ENCODE measurements at regions not wholly inside any gene's neighbourhood (a gene's known extent, or its start where the extent isn't known, plus 50 kb on each side); places are given as distances from the start of the nearest gene placed in this dataset.

GRCh38 chr12:111108726-111109125 lies 188.3 kb upstream of the MYL2 start:
- no peaks in the 10 kb centered on the region for H3K79me2 ChIP-seq
- TF ChIP-seq, protein P1, sequence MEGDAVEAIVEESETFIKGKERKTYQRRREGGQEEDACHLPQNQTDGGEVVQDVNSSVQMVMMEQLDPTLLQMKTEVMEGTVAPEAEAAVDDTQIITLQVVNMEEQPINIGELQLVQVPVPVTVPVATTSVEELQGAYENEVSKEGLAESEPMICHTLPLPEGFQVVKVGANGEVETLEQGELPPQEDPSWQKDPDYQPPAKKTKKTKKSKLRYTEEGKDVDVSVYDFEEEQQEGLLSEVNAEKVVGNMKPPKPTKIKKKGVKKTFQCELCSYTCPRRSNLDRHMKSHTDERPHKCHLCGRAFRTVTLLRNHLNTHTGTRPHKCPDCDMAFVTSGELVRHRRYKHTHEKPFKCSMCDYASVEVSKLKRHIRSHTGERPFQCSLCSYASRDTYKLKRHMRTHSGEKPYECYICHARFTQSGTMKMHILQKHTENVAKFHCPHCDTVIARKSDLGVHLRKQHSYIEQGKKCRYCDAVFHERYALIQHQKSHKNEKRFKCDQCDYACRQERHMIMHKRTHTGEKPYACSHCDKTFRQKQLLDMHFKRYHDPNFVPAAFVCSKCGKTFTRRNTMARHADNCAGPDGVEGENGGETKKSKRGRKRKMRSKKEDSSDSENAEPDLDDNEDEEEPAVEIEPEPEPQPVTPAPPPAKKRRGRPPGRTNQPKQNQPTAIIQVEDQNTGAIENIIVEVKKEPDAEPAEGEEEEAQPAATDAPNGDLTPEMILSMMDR (IDR thresholded peaks at IDR 0.05) = no peak
- no peaks in the 10 kb centered on the region for H3K9me3 ChIP-seq (ENCODE audit: control insufficient read depth, low read length)
- no peaks in the 10 kb centered on the region for H3K36me3 ChIP-seq (ENCODE audit: control insufficient read depth, insufficient read depth, low read length)
- H3K4me3 ChIP-seq (ENCODE audit: low read depth, low read length) = no peak overlapping the region
- no peaks in the 10 kb centered on the region for H3K27me3 ChIP-seq (ENCODE audit: control insufficient read depth, insufficient read depth, low read length)
- H2AFZ ChIP-seq = no peak overlapping the region
- H3K4me2 ChIP-seq (ENCODE audit: low read length) = no peak overlapping the region
- no peak overlapping the region for H3K9ac ChIP-seq
- H3K27ac ChIP-seq = no peak overlapping the region
- H3K4me1 ChIP-seq = no peaks in the 10 kb centered on the region

GRCh38 chr12:111107392-111108178 lies 187.2 kb upstream of the MYL2 start:
- Histone ChIP-seq H3K9ac (no peak overlapping the region), H3K36me3 (ENCODE audit: control insufficient read depth, insufficient read depth, low read length) (no peaks in the 10 kb centered on the region), H3K4me3 (ENCODE audit: low read depth, low read length) (no peak overlapping the region), H3K4me2 (ENCODE audit: low read length) (no peak overlapping the region), H3K27ac (no peak overlapping the region), H2AFZ (no peak overlapping the region), H3K79me2 (no peaks in the 10 kb centered on the region), H3K9me3 (ENCODE audit: control insufficient read depth, low read length) (no peaks in the 10 kb centered on the region), H3K27me3 (ENCODE audit: control insufficient read depth, insufficient read depth, low read length) (no peaks in the 10 kb centered on the region), H3K4me1 (no peaks in the 10 kb centered on the region)
- TF ChIP-seq, protein P1 (IDR thresholded peaks at IDR 0.05) = no peak

- Histone ChIP-seq H3K27ac (no peak overlapping the region), H3K9ac (no peak overlapping the region), H3K36me3 (ENCODE audit: control insufficient read depth, insufficient read depth, low read length) (no peaks in the 10 kb centered on the region), H2AFZ (no peak overlapping the region), H3K4me1 (no peaks in the 10 kb centered on the region), H3K4me3 (ENCODE audit: low read depth, low read length) (no peak overlapping the region), H3K27me3 (ENCODE audit: control insufficient read depth, insufficient read depth, low read length) (no peaks in the 10 kb centered on the region), H3K9me3 (ENCODE audit: control insufficient read depth, low read length) (no peaks in the 10 kb centered on the region), H3K4me2 (ENCODE audit: low read length) (no peak overlapping the region), H3K79me2 (no peaks in the 10 kb centered on the region)
- TF ChIP-seq, protein P1 (IDR thresholded peaks at IDR 0.05) = no peak
Observed at GRCh38 chr12:111105294-111105693, 184.9 kb upstream of the MYL2 start.

DNA sequence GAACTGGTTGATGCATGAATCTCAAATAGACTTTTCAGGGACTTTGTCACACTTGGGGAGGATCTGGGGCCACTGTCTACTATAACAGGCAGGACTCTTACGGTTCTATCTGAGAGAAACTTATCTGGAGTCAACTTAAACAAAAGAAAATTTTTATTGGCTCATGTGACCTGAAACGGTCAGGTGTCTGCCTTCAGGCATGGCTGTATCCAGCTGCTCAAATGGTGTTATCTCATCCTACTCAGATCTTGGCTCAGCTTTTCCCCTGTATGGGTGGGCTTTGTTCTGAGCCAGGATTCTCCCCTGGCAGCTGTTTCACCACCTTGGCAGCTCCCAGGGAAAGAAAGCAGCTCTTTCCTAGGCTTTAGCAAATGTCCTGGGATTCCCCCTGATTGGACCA lies 183.2 kb upstream of the MYL2 start:
- no peaks in the 10 kb centered on the region for H3K36me3 ChIP-seq (ENCODE audit: control insufficient read depth, insufficient read depth, low read length)
- no peaks in the 10 kb centered on the region for H3K9me3 ChIP-seq (ENCODE audit: control insufficient read depth, low read length)
- no peak overlapping the region for H3K4me2 ChIP-seq (ENCODE audit: low read length)
- TF ChIP-seq, protein P1 (IDR thresholded peaks at IDR 0.05) = no peak
- H3K27me3 ChIP-seq (ENCODE audit: control insufficient read depth, insufficient read depth, low read length) = no peaks in the 10 kb centered on the region
- no peaks in the 10 kb centered on the region for H3K4me1 ChIP-seq
- no peaks in the 10 kb centered on the region for H3K79me2 ChIP-seq
- no peak overlapping the region for H3K4me3 ChIP-seq (ENCODE audit: low read depth, low read length)
- no peak overlapping the region for H3K27ac ChIP-seq
- H2AFZ ChIP-seq = no peak overlapping the region
- H3K9ac ChIP-seq = no peak overlapping the region
